Smooth muscle cell (in vitro differentiated cells): ENCODE measurements at regions not wholly inside any gene's neighbourhood (a gene's known extent, or its start where the extent isn't known, plus 50 kb on each side); places are given as distances from the start of the nearest gene placed in this dataset.

Experiments
- DNase-seq: peaks from one replicate; lab custom pipeline; 2025; ENCODE audit not compliant: unreplicated experiment; lab: John Stamatoyannopoulos, UW
- H2AFZ ChIP-seq: fragments of 200-600 bp; sonication (generic); 2 replicates; pipeline ENCODE4 v1.6.0; 2016; ENCODE audit warnings: antibody characterized with exemption, low read depth, mild to moderate bottlenecking
- H3F3A ChIP-seq: fragments of 200-600 bp; sonication (generic); 2 replicates; pipeline ENCODE4 v1.6.0; 2017; ENCODE audit warnings: antibody characterized with exemption, low read depth
- H3K27ac ChIP-seq: fragments of 200-600 bp; sonication (generic); 2 replicates; pipeline ENCODE4 v1.5.1; 2016; ENCODE audit warnings: low read depth, mild to moderate bottlenecking
- H3K27me3 ChIP-seq: fragments of 200-600 bp; sonication (generic); 2 replicates; pipeline ENCODE4 v1.6.1; 2016; ENCODE audit warnings: low read depth, mild to moderate bottlenecking
- H3K36me3 ChIP-seq: fragments of 200-600 bp; sonication (generic); 2 replicates; pipeline ENCODE4 v1.5.1; 2016; ENCODE audit warnings: low read depth
- H3K4me1 ChIP-seq: fragments of 200-600 bp; sonication (generic); 2 replicates; pipeline ENCODE4 v1.5.1; 2016; ENCODE audit warnings: low read depth
- H3K4me2 ChIP-seq: fragments of 200-600 bp; sonication (generic); 2 replicates; pipeline ENCODE4 v1.6.0; 2016; ENCODE audit warnings: mild to moderate bottlenecking
- H3K4me3 ChIP-seq: fragments of 200-600 bp; sonication (generic); 2 replicates; pipeline ENCODE4 v1.5.1; 2016; ENCODE audit warnings: mild to moderate bottlenecking
- H3K79me2 ChIP-seq: fragments of 200-600 bp; sonication (generic); 2 replicates; pipeline ENCODE4 v1.6.0; 2016; ENCODE audit warnings: low read depth, mild to moderate bottlenecking
- H3K9ac ChIP-seq: fragments of 200-600 bp; sonication (generic); 2 replicates; pipeline ENCODE4 v1.6.0; 2016; ENCODE audit warnings: low read depth
- H3K9me3 ChIP-seq: fragments of 200-600 bp; sonication (generic); replicated peaks from 2 replicates; pipeline ENCODE4 v1.5.1; 2016; ENCODE audit warnings: low read depth
- H4K20me1 ChIP-seq: fragments of 200-600 bp; sonication (generic); 2 replicates; pipeline ENCODE4 v1.6.0; 2016; ENCODE audit warnings: low read depth
- WGBS: methylation state at CpG from one replicate; pipeline ENCODE4 v1.1.7; 2016; ENCODE audit warnings: low lambda C conversion rate; 5-methylcytosine and 5-hydroxymethylcytosine counted together
- TF ChIP-seq, protein P1 (sequence below): fragments of 200-600 bp; sonication (generic); IDR thresholded peaks from 2 replicates; pipeline ENCODE4 v1.5.1; 2017; ENCODE audit warnings: borderline replicate concordance, mild to moderate bottlenecking, antibody characterized with exemption; ENCODE audit not compliant: insufficient read depth, poor library complexity, severe bottlenecking

DNA sequence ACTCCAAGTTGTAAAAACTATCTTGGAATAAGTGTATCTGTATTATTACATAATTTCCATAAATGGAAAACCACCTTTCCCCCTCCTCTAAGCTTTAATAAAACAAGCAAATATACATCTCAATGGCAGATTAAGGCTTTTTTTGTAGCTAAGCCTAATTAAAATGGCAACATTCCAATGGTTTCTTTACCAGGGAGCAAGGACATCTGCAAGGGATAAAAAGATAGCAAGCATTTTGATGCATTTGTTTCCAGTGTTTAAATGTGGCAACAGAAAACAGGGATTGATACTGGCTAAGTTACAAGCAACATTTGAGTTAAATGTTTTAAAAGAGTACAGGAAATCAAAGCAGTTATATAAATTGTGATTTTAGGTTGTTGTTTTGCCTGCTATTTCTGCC, 1012.7 kb downstream of the ADGRL2 start:
- Histone ChIP-seq H3K9ac (no peak overlapping the region), H3K27me3 (no peaks in the 10 kb centered on the region), H3K9me3 (no peaks in the 10 kb centered on the region), H3K4me3 (no peak overlapping the region), H2AFZ (no peak overlapping the region), H3K79me2 (no peaks in the 10 kb centered on the region), H3K4me2 (no peak overlapping the region), H3K4me1 (peaks cover 8% of the 10 kb centered on the region), H4K20me1 (no peaks in the 10 kb centered on the region), H3F3A (no peaks in the 10 kb centered on the region), H3K36me3 (no peaks in the 10 kb centered on the region), H3K27ac (no peak overlapping the region)
- DNase-seq = no peak
- TF ChIP-seq, protein P1, sequence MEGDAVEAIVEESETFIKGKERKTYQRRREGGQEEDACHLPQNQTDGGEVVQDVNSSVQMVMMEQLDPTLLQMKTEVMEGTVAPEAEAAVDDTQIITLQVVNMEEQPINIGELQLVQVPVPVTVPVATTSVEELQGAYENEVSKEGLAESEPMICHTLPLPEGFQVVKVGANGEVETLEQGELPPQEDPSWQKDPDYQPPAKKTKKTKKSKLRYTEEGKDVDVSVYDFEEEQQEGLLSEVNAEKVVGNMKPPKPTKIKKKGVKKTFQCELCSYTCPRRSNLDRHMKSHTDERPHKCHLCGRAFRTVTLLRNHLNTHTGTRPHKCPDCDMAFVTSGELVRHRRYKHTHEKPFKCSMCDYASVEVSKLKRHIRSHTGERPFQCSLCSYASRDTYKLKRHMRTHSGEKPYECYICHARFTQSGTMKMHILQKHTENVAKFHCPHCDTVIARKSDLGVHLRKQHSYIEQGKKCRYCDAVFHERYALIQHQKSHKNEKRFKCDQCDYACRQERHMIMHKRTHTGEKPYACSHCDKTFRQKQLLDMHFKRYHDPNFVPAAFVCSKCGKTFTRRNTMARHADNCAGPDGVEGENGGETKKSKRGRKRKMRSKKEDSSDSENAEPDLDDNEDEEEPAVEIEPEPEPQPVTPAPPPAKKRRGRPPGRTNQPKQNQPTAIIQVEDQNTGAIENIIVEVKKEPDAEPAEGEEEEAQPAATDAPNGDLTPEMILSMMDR = no peak

DNA sequence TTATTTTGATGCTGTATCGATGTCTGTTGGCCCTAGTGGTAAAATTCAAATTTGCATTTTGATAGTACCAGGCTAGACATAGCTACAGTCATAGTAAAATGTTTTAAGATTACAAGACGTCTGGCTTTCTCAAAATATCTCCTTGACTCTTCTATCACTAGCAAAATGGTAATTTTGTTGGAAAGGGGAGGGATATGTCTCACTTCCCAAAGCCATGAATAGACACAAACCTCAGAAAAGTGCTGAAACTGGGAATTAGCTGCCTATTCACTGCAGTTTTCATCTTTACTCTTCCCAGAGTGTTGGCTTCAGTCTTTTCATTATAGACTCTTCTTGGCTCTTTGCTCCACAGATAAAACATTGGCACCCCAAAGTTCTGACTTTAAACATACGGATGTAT, 1009.9 kb downstream of the ADGRL2 start:
- 72% methylated on average over 3 of the region's 3 CpGs for WGBS
- H3K4me1 ChIP-seq = peaks cover 8% of the 10 kb centered on the region
- no peaks in the 10 kb centered on the region for H3K79me2 ChIP-seq
- no peak overlapping the region for H3K9ac ChIP-seq
- no peak overlapping the region for H3K4me2 ChIP-seq
- H4K20me1 ChIP-seq = no peaks in the 10 kb centered on the region
- H3K36me3 ChIP-seq = no peaks in the 10 kb centered on the region
- DNase-seq = no peak
- H2AFZ ChIP-seq = no peak overlapping the region
- no peaks in the 10 kb centered on the region for H3F3A ChIP-seq
- no peaks in the 10 kb centered on the region for H3K27me3 ChIP-seq
- H3K9me3 ChIP-seq = no peaks in the 10 kb centered on the region
- H3K4me3 ChIP-seq = no peak overlapping the region
- TF ChIP-seq, protein P1 = no peak
- H3K27ac ChIP-seq = no peak overlapping the region

DNA sequence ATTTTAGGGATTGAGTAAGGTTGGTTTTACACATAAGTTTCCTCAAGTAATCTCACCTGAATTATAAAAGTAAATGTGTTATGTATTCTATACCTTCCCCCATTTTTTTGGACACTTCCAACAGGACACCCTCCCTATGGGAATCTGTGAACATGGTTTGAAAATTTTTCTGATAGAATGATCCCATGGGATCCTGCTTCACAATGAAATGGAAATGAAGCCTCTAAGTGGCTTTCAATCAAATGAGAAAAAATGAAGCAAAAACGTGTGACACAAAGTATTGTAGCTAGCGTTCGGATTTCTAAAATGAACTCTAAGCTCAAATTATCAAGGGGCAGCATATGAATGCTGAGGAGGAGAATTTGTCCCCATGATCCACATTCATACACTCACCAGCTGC, 1006.8 kb downstream of the ADGRL2 start:
- no peaks in the 10 kb centered on the region for H4K20me1 ChIP-seq
- no peaks in the 10 kb centered on the region for H3K9me3 ChIP-seq
- H3K4me2 ChIP-seq = no peak overlapping the region
- no peak overlapping the region for H2AFZ ChIP-seq
- TF ChIP-seq, protein P1 = no peak
- 86% methylated on average over 3 of the region's 3 CpGs for WGBS
- no peak overlapping the region for H3K4me3 ChIP-seq
- no peak for DNase-seq
- no peaks in the 10 kb centered on the region for H3K79me2 ChIP-seq
- no peaks in the 10 kb centered on the region for H3K27me3 ChIP-seq
- no peaks in the 10 kb centered on the region for H3K4me1 ChIP-seq
- no peaks in the 10 kb centered on the region for H3K36me3 ChIP-seq
- H3F3A ChIP-seq = no peaks in the 10 kb centered on the region
- no peak overlapping the region for H3K9ac ChIP-seq
- no peak overlapping the region for H3K27ac ChIP-seq

DNA sequence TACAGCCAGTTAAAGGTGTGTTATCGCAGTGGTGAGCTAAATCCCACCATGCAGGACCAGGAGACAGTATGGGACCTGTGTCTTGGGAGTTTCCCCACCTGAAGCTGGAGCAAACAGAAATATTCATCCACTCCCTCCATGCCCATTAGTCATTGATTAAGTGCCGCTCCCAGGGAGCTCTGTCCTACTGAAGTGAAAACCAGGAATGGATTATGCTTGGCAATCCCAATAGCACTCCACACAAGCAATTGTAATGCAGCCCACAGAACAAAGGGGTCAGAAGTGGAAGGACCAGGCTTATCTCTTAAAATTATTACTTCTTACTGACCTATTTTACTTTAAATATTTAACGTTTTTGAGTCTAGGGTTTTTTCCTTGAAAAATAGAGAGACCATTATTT, 1005.4 kb downstream of the ADGRL2 start:
- H3F3A ChIP-seq = no peaks in the 10 kb centered on the region
- WGBS = 82% methylated on average over 3 of the region's 3 CpGs
- no peak overlapping the region for H3K4me2 ChIP-seq
- no peaks in the 10 kb centered on the region for H4K20me1 ChIP-seq
- no peaks in the 10 kb centered on the region for H3K79me2 ChIP-seq
- TF ChIP-seq, protein P1 = no peak
- H2AFZ ChIP-seq = no peak overlapping the region
- DNase-seq = no peak
- no peak overlapping the region for H3K27ac ChIP-seq
- H3K4me1 ChIP-seq = no peaks in the 10 kb centered on the region
- no peak overlapping the region for H3K4me3 ChIP-seq
- H3K9me3 ChIP-seq = no peaks in the 10 kb centered on the region
- no peaks in the 10 kb centered on the region for H3K36me3 ChIP-seq
- H3K9ac ChIP-seq = no peak overlapping the region
- no peaks in the 10 kb centered on the region for H3K27me3 ChIP-seq
